ENCODE measurements at regions not wholly inside any gene's neighbourhood (a gene's known extent, or its start where the extent isn't known, plus 50 kb on each side); places are given as distances from the start of the nearest gene placed in this dataset.
"Not testable (repeated sequence)": the region's sequence is repeated elsewhere in the genome, so short reads cannot be mapped to it uniquely, and the experiment has no call there.

DNA sequence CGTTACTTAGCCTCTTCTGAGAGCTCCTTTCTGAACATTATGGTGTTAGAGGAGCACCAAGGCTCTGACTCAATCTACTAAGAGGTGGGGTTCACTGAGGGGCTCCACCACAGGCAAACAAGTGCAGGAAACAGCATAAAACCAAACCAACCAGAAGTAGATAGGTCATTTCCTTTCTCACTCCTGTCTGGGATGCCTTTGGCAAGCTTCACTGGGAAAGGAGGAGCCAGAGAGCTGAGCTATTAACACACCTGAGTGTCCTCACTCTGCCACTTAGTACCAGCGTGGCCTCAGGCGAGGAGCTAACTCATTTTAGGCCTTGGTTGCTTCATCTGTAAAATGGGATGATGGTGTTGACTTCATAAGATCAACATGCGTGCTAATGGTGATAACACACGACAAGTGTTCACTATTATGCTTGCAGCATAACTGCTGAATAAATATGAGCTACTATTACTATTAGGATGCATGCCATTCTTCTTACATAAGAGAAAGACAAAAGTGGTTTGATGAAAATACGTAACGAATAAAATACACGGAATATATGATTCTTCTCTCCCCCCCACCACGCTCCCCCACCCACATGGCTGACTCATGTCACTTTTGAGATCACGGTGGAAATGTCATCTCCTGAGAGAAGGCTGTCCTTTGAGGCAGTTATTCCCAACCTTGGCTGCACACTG is 185.4 kb downstream of the BCAS1 start:
- in situ Hi-C loops (cut with MboI; ENCODE audit: low sequenced_read_pairs, unreplicated experiment) = no loop called here
- TF ChIP-seq, protein P1, sequence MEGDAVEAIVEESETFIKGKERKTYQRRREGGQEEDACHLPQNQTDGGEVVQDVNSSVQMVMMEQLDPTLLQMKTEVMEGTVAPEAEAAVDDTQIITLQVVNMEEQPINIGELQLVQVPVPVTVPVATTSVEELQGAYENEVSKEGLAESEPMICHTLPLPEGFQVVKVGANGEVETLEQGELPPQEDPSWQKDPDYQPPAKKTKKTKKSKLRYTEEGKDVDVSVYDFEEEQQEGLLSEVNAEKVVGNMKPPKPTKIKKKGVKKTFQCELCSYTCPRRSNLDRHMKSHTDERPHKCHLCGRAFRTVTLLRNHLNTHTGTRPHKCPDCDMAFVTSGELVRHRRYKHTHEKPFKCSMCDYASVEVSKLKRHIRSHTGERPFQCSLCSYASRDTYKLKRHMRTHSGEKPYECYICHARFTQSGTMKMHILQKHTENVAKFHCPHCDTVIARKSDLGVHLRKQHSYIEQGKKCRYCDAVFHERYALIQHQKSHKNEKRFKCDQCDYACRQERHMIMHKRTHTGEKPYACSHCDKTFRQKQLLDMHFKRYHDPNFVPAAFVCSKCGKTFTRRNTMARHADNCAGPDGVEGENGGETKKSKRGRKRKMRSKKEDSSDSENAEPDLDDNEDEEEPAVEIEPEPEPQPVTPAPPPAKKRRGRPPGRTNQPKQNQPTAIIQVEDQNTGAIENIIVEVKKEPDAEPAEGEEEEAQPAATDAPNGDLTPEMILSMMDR (IDR thresholded peaks at IDR 0.05; ENCODE audit: borderline replicate concordance, control extremely low read depth, extremely low read depth, insufficient read depth, missing control alignments) = no peak
- no peak for DNase-seq (ENCODE audit: low spot score)

DNA sequence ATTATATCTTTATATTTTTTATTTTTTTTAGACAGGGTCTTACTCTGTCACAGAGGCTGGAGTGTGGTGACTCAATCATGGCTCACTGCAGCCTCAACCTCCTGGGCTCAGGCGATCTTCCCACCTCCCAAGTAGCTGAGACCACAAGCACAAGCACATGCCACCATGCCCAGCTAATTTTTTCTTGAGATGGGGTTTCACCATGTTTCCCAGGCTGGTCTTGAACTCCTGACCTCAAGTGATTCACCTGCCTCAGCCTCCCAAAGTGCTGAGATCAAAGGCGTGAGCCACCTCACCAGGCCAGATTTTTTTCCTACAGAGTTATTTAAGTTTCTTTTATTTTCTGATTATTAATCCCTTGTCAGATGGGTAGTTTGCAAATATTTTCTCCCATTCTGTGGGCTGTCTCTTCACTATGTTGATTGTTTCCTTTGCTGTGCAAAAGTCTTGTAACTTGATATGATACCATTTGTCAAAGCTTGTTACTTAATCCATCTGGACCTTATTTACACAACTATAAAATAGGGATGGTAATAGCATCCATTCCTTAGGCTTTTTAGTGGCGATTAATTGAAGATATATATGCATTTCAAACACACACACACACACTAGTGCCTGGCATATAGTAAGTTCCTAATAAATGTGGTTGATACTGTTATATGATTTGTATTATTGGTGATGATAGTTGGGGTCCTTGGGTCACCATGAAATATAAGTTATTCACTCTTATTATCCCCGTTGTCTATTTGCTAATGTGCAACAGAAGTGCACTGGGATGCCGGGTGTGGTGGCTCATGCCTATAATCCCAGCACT is 187.1 kb downstream of the BCAS1 start:
- TF ChIP-seq, protein P1 (IDR thresholded peaks at IDR 0.05; ENCODE audit: borderline replicate concordance, control extremely low read depth, extremely low read depth, insufficient read depth, missing control alignments) = no peak
- no peak for DNase-seq (ENCODE audit: low spot score)
- in situ Hi-C loops (cut with MboI; ENCODE audit: low sequenced_read_pairs, unreplicated experiment) = no loop called here

DNA sequence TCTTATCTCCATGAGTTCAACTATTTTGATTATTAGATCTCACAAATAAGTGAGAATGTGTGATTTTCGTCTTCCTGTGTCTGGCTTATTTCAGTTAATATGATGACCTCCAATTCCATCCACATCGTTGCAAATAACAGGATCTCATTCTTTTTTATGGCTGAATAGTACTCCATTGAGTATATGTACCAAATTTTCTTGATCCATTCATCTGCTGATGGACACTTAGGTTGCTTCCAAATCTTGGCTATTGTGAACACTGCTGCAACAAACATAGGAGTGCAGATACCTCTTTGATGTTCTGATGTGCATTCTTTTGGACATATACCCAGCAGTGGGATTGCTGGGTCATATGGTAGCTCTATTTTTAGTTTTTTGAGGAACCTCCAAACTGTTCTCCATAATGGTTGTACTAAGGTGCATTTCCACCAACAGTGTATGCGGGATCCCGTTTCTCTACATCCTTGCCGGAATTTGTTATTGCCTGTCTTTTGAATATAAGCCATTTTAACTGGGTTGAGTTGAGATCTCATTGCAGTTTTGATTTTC is 187.9 kb downstream of the BCAS1 start:
- in situ Hi-C loops (cut with MboI; ENCODE audit: low sequenced_read_pairs, unreplicated experiment); DNase-seq (ENCODE audit: low spot score): not testable (repeated sequence)

DNA sequence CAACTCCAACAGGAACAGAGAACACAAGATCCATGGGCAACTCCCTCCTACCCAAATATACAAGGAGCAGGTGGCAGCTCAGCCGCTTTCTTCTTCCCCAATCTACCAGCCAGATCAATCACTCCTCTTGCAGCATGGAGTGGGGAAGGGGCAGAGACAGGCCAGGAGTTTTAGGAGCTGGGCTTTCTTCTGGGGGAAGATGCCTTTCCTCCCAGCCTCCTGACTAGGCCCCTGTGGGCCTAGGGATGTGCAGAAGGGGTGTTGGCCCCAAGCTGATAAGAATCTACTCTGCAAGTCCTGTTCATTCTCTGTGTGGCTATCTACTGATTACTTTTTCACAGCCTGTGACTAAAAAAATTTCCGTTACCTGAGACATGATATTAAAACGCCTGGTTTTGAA is 189.0 kb downstream of the BCAS1 start:
- DNase-seq (ENCODE audit: low spot score) = no peak
- TF ChIP-seq, protein P1 (IDR thresholded peaks at IDR 0.05; ENCODE audit: borderline replicate concordance, control extremely low read depth, extremely low read depth, insufficient read depth, missing control alignments) = no peak
- in situ Hi-C loops (cut with MboI; ENCODE audit: low sequenced_read_pairs, unreplicated experiment) = no loop called here

DNA sequence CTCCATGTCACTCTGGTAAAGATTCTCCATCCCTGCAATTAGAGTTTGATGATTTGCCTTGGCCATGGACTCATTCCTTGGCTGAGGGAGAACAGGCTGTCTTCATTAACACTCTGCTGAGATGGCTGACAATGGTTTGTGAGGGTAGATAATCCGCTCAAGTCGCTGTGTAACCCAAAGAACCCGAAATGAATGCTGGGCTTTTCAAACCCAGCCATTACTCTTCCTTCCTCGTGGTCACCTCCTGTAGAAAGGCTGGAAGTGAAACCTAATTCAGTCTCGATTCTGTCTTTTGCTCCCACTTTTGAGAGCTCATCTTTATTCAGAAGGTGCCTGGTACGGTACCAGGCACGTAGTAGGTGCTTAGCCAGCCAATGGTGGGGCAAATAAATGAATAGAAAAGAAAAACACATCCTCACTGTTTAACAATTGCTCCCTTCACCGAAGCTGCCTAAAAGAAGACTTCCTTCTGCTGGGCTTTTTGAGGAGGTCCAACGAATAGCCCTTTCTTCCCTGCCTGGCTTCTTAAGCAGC is 190.2 kb downstream of the BCAS1 start:
- in situ Hi-C loops (cut with MboI; ENCODE audit: low sequenced_read_pairs, unreplicated experiment) = no loop called here
- DNase-seq (ENCODE audit: low spot score) = no peak
- TF ChIP-seq, protein P1 (IDR thresholded peaks at IDR 0.05; ENCODE audit: borderline replicate concordance, control extremely low read depth, extremely low read depth, insufficient read depth, missing control alignments) = no peak

DNA sequence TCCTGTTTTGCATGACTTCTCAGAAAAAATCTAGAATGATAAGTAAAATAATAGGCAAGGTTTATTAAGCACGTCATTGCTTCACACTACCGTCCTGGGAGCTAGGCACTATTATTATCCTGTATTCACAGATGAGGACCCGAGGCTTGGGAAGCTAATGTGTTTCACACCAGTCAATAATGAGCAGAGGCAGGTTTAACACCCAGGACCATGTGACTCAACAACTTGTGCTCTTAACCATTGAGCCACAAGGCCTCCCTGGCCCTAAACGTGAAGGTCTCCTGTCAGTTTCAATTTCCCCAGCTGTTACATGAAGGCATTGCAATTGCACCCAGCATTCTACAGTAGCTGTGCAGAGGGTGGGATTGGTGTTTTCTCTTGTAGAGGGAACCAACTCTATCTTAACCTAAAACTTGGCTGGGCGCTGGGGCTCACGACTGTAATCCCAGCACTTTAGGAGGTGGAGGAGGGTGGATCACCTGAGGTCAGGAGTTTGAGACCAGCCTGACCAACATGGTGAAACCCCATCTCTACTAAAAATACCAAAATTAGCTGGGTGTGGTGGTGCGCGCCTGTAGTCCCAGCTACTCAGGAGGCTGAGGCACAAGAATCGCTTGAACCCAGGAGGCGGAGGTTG is 191.2 kb downstream of the BCAS1 start:
- DNase-seq (ENCODE audit: low spot score) = no peak
- in situ Hi-C loops (cut with MboI; ENCODE audit: low sequenced_read_pairs, unreplicated experiment) = no loop called here

More for the DNA sequence above, 191.2 kb downstream of the BCAS1 start:
- TF ChIP-seq, protein P1 (IDR thresholded peaks at IDR 0.05; ENCODE audit: borderline replicate concordance, control extremely low read depth, extremely low read depth, insufficient read depth, missing control alignments) = no peak
